ENCODE measurements at regions not wholly inside any gene's neighbourhood (a gene's known extent, or its start where the extent isn't known, plus 50 kb on each side); places are given as distances from the start of the nearest gene placed in this dataset.

GRCh38 chr2:173821451-173821850 lies 143.7 kb downstream of the SP3 start:
- CTCF ChIA-PET, result no interaction called here
- TF ChIP-seq CTCF (IDR thresholded peaks at IDR 0.05; ENCODE audit: insufficient read depth, low read depth, low read length), result no peak
- H3K36me3 ChIP-seq (ENCODE audit: control insufficient read depth, insufficient read depth, low read length), result no peaks in the 10 kb centered on the region
- H3K27me3 ChIP-seq (ENCODE audit: control insufficient read depth, insufficient read depth, low read length), result peaks cover 8% of the 10 kb centered on the region
- DNase-seq (ENCODE audit: low read depth), result no peak
- POLR2A ChIA-PET, result no interaction called here
- no peak overlapping the region for H3K4me3 ChIP-seq (ENCODE audit: low read depth, low read length)

GRCh38 chr2:173822889-173823542 lies 142.2 kb downstream of the SP3 start:
- H3K27me3 ChIP-seq (ENCODE audit: control insufficient read depth, insufficient read depth, low read length), result peaks cover 9% of the 10 kb centered on the region
- ChIA-PET POLR2A (no interaction called here), CTCF (no interaction called here)
- H3K4me3 ChIP-seq (ENCODE audit: low read depth, low read length), result no peak overlapping the region
- no peaks in the 10 kb centered on the region for H3K36me3 ChIP-seq (ENCODE audit: control insufficient read depth, insufficient read depth, low read length)
- no peak for TF ChIP-seq CTCF (IDR thresholded peaks at IDR 0.05; ENCODE audit: insufficient read depth, low read depth, low read length)
- no peak for DNase-seq (ENCODE audit: low read depth)

GRCh38 chr2:173823543-173823939 lies 141.6 kb downstream of the SP3 start:
- no peak for TF ChIP-seq CTCF (IDR thresholded peaks at IDR 0.05; ENCODE audit: insufficient read depth, low read depth, low read length)
- POLR2A ChIA-PET, result no interaction called here
- H3K4me3 ChIP-seq (ENCODE audit: low read depth, low read length), result no peak overlapping the region
- H3K27me3 ChIP-seq (ENCODE audit: control insufficient read depth, insufficient read depth, low read length), result peaks cover 9% of the 10 kb centered on the region
- DNase-seq (ENCODE audit: low read depth), result no peak
- CTCF ChIA-PET, result no interaction called here
- no peaks in the 10 kb centered on the region for H3K36me3 ChIP-seq (ENCODE audit: control insufficient read depth, insufficient read depth, low read length)

- Histone ChIP-seq H3K27me3 (ENCODE audit: control insufficient read depth, insufficient read depth, low read length) (peaks cover 11% of the 10 kb centered on the region; the same call in 1 of the 2 replicates), H3K4me3 (ENCODE audit: low read depth, low read length) (no peak overlapping the region), H3K36me3 (ENCODE audit: control insufficient read depth, insufficient read depth, low read length) (no peaks in the 10 kb centered on the region)
- ChIA-PET POLR2A (interaction anchor here (0.7 kb wide), 1 partner anchor 31 kb away, joined by 7 read pairs; no protein-coding TSS in a partner anchor), CTCF (interaction anchor here (0.6 kb wide), 1 partner anchor 210 kb away, joined by 3 read pairs; no protein-coding TSS in a partner anchor)
- TF ChIP-seq CTCF (IDR thresholded peaks at IDR 0.05; ENCODE audit: insufficient read depth, low read depth, low read length), result no peak
- DNase-seq (ENCODE audit: low read depth), result no peak
Observed at GRCh38 chr2:173828189-173829142, 136.7 kb downstream of the SP3 start.

- POLR2A ChIA-PET, result interaction anchor here (0.6 kb wide), 1 partner anchor 750 kb away, joined by 3 read pairs; no protein-coding TSS in a partner anchor
- no peak overlapping the region for H3K4me3 ChIP-seq (ENCODE audit: low read depth, low read length)
- CTCF ChIA-PET, result no interaction called here
- no peaks in the 10 kb centered on the region for H3K36me3 ChIP-seq (ENCODE audit: control insufficient read depth, insufficient read depth, low read length)
- no peak for TF ChIP-seq CTCF (IDR thresholded peaks at IDR 0.05; ENCODE audit: insufficient read depth, low read depth, low read length)
- H3K27me3 ChIP-seq (ENCODE audit: control insufficient read depth, insufficient read depth, low read length), result 0 out of 2 replicates have a peak, but pooled peaks cover 10% of the 10 kb centered on the region
- DNase-seq (ENCODE audit: low read depth), result no peak
Observed at GRCh38 chr2:173829727-173830126, 135.4 kb downstream of the SP3 start.
